NB4 (cell line): ENCODE measurements at regions not wholly inside any gene's neighbourhood (a gene's known extent, or its start where the extent isn't known, plus 50 kb on each side); places are given as distances from the start of the nearest gene placed in this dataset.

ENCODE experiments used
- DNase-seq: peaks from one replicate; pipeline ENCODE4 v3.0.0; 2010; ENCODE audit warnings: low read depth
- H3K4me3 ChIP-seq: one replicate; pipeline ENCODE4 v1.5.1; 2011; ENCODE audit warnings: mild to moderate bottlenecking, low read depth, low read length, moderate library complexity
- CTCF ChIP-seq: IDR thresholded peaks from one replicate; pipeline ENCODE4 v1.5.1; 2012; ENCODE audit warnings: low read depth, low read length
- MAX ChIP-seq: IDR thresholded peaks from 2 replicates; pipeline ENCODE4 v1.6.1; 2011; ENCODE audit warnings: low read depth, low read length
- MYC ChIP-seq: IDR thresholded peaks from 2 replicates; pipeline ENCODE4 v1.6.1; 2011; ENCODE audit warnings: low read depth, low read length
- POLR2A ChIP-seq: IDR thresholded peaks from 2 replicates; pipeline ENCODE4 v1.6.1; 2011; ENCODE audit warnings: mild to moderate bottlenecking; ENCODE audit not compliant: insufficient read length; ENCODE audit errors: extremely low read depth

- no peak for TF ChIP-seq CTCF
- TF ChIP-seq MAX, result no peak
- TF ChIP-seq POLR2A, result no peak
- TF ChIP-seq MYC, result no peak
- DNase-seq, result no peak
- H3K4me3 ChIP-seq, result no peak overlapping the region
Observed at GRCh38 chr10:2047679-2048078, 310.4 kb upstream of the ADARB2 start.

GRCh38 chr10:2043379-2043778 is 306.1 kb upstream of the ADARB2 start:
- H3K4me3 ChIP-seq, result no peak overlapping the region
- no peak for DNase-seq
- TF ChIP-seq CTCF (no peak), MAX (no peak), MYC (no peak), POLR2A (no peak)

- H3K4me3 ChIP-seq, result no peak overlapping the region
- DNase-seq, result peak; percentile 45
- no peak for TF ChIP-seq POLR2A
- TF ChIP-seq CTCF, result no peak
- no peak for TF ChIP-seq MYC
- no peak for TF ChIP-seq MAX
Observed at GRCh38 chr10:2038036-2038435, 300.7 kb upstream of the ADARB2 start.

- no peak overlapping the region for H3K4me3 ChIP-seq
- DNase-seq, result no peak
- TF ChIP-seq POLR2A (no peak), MYC (no peak), CTCF (no peak), MAX (no peak)
Observed at GRCh38 chr10:2037246-2037645, 299.9 kb upstream of the ADARB2 start.

GRCh38 chr10:2036209-2036608 is 298.9 kb upstream of the ADARB2 start:
- TF ChIP-seq POLR2A (no peak), CTCF (no peak), MAX (no peak), MYC (no peak)
- no peak for DNase-seq
- no peak overlapping the region for H3K4me3 ChIP-seq

GRCh38 chr10:2030046-2030445 is 292.7 kb upstream of the ADARB2 start:
- TF ChIP-seq POLR2A (no peak), MYC (no peak), CTCF (no peak), MAX (no peak)
- no peak overlapping the region for H3K4me3 ChIP-seq
- DNase-seq, result no peak
